GM18858 (cell line): ENCODE measurements at regions not wholly inside any gene's neighbourhood (a gene's known extent, or its start where the extent isn't known, plus 50 kb on each side); places are given as distances from the start of the nearest gene placed in this dataset.

Experiments used
- ATAC-seq: cut with Tn5 transposase; IDR thresholded peaks from one replicate; pipeline ENCODE4 v1.9.1; 2021; ENCODE audit not compliant: unreplicated experiment

GRCh38 chr14:73800970-73801515 lies 50.6 kb upstream of the PTGR2 start:
- no peak for ATAC-seq

GRCh38 chr14:73797543-73798265 lies 53.9 kb upstream of the PTGR2 start:
- no peak for ATAC-seq

GRCh38 chr14:73796893-73797542 lies 54.6 kb upstream of the PTGR2 start:
- no peak for ATAC-seq

- ATAC-seq, result no peak
These were observed 55.2 kb upstream of the PTGR2 start for GRCh38 chr14:73796415-73796814.

GRCh38 chr14:73795974-73796373 lies 55.7 kb upstream of the PTGR2 start:
- ATAC-seq, result no peak

- no peak for ATAC-seq
These were observed 56.2 kb upstream of the PTGR2 start for GRCh38 chr14:73795466-73795865.

GRCh38 chr14:73794146-73794545 lies 57.5 kb upstream of the PTGR2 start:
- no peak for ATAC-seq

GRCh38 chr14:73792481-73792880 lies 59.1 kb upstream of the PTGR2 start:
- ATAC-seq, result no peak

GRCh38 chr14:73789989-73790581 lies 61.5 kb upstream of the PTGR2 start:
- no peak for ATAC-seq

- no peak for ATAC-seq
These were observed 62.7 kb upstream of the PTGR2 start for GRCh38 chr14:73788701-73789551.

- ATAC-seq, result no peak
These were observed 63.4 kb upstream of the PTGR2 start for GRCh38 chr14:73788317-73788598.

GRCh38 chr14:73787486-73788316 lies 63.9 kb upstream of the PTGR2 start:
- ATAC-seq, result no peak

- ATAC-seq, result no peak
These were observed 64.8 kb upstream of the PTGR2 start for GRCh38 chr14:73786636-73787485.

GRCh38 chr14:73785834-73786635 lies 65.6 kb upstream of the PTGR2 start:
- no peak for ATAC-seq

GRCh38 chr14:73785336-73785833 lies 66.2 kb upstream of the PTGR2 start:
- ATAC-seq, result no peak

GRCh38 chr14:73784988-73785313 lies 66.7 kb upstream of the PTGR2 start:
- ATAC-seq, result no peak

- no peak for ATAC-seq
These were observed 67.2 kb upstream of the PTGR2 start for GRCh38 chr14:73784181-73784987.
